WTC11 (cell line): ENCODE measurements at regions not wholly inside any gene's neighbourhood (a gene's known extent, or its start where the extent isn't known, plus 50 kb on each side); places are given as distances from the start of the nearest gene placed in this dataset.

ENCODE experiments used
- CREB1 ChIP-seq: sonication (generic); formaldehyde crosslinking; IDR thresholded peaks from 2 replicates; pipeline ENCODE4 v1.8.0; 2023; ENCODE audit warnings: mild to moderate bottlenecking, missing genetic modification reagents
- ESRRA ChIP-seq: sonication (generic); formaldehyde crosslinking; IDR thresholded peaks from 2 replicates; pipeline ENCODE4 v1.8.1; 2022; ENCODE audit warnings: mild to moderate bottlenecking, missing genetic modification reagents, borderline replicate concordance
- ETV6 ChIP-seq: sonication (generic); formaldehyde crosslinking; IDR thresholded peaks from 2 replicates; pipeline ENCODE4 v1.8.1; 2022; ENCODE audit warnings: mild to moderate bottlenecking, missing genetic modification reagents
- FOXK1 ChIP-seq: sonication (generic); formaldehyde crosslinking; IDR thresholded peaks from 2 replicates; pipeline ENCODE4 v1.8.0; 2022; ENCODE audit warnings: mild to moderate bottlenecking, moderate library complexity, missing genetic modification reagents
- MXD4 ChIP-seq: fragments of 250-450 bp; sonication (Bioruptor Pico); IDR thresholded peaks from 2 replicates; pipeline ENCODE4 v1.8.0; 2021; ENCODE audit warnings: mild to moderate bottlenecking, moderate library complexity, borderline replicate concordance
- NFYB ChIP-seq: sonication (generic); formaldehyde crosslinking; conservative IDR thresholded peaks from 2 replicates; pipeline ENCODE4 v1.8.0; 2022; ENCODE audit warnings: low read depth, missing genetic modification reagents
- TCF7 ChIP-seq: sonication (generic); formaldehyde crosslinking; IDR thresholded peaks from 2 replicates; pipeline ENCODE4 v1.8.0; 2022; ENCODE audit warnings: mild to moderate bottlenecking, low read depth, missing genetic modification reagents, moderate library complexity
- TEAD4 ChIP-seq: sonication (generic); formaldehyde crosslinking; IDR thresholded peaks from 2 replicates; pipeline ENCODE4 v1.8.0; 2022; ENCODE audit warnings: mild to moderate bottlenecking, missing genetic modification reagents
- ZNF263 ChIP-seq: sonication (generic); formaldehyde crosslinking; IDR thresholded peaks from 2 replicates; pipeline ENCODE4 v1.8.1; 2022; ENCODE audit warnings: low read depth, mild to moderate bottlenecking, moderate library complexity, missing genetic modification reagents
- TF ChIP-seq, protein P1 (sequence below): fragments of 200-600 bp; IDR thresholded peaks from 2 replicates; pipeline ENCODE4 v1.8.0; 2022; ENCODE audit warnings: antibody characterized with exemption
- TF ChIP-seq, protein P2 (sequence below): sonication (generic); formaldehyde crosslinking; conservative IDR thresholded peaks from 2 replicates; pipeline ENCODE4 v1.8.1; 2023; ENCODE audit warnings: mild to moderate bottlenecking, low read depth, missing genetic modification reagents, moderate library complexity
- TF ChIP-seq, protein P3 (sequence below): sonication (generic); formaldehyde crosslinking; IDR thresholded peaks from 2 replicates; pipeline ENCODE4 v1.8.1; 2023; ENCODE audit warnings: mild to moderate bottlenecking, moderate library complexity, missing genetic modification reagents
- TF ChIP-seq, protein P4 (sequence below): sonication (generic); formaldehyde crosslinking; IDR thresholded peaks from 2 replicates; pipeline ENCODE4 v1.8.1; 2022; ENCODE audit warnings: low read depth, mild to moderate bottlenecking, moderate library complexity, missing genetic modification reagents, borderline replicate concordance

DNA sequence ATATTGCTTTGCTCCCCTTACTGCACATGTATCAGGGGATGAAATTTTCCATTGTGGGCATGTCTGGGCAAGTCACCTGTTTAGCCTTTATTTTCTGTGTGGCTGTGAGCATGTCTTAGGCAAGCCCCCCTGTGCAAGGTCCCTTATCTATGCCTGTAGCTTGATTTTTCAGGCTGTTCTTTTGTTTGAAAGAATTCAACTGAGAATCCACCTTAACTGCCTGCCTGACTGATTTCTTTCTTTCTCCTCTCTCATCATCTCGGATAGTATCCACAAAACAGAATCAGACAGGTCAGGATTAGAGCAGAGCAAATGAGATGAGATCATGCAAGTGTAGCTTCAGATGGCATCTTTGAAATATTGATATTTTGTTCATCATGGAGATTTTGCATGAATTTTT is 1147.5 kb upstream of the ACVR2A start:
- TF ChIP-seq, protein P1, sequence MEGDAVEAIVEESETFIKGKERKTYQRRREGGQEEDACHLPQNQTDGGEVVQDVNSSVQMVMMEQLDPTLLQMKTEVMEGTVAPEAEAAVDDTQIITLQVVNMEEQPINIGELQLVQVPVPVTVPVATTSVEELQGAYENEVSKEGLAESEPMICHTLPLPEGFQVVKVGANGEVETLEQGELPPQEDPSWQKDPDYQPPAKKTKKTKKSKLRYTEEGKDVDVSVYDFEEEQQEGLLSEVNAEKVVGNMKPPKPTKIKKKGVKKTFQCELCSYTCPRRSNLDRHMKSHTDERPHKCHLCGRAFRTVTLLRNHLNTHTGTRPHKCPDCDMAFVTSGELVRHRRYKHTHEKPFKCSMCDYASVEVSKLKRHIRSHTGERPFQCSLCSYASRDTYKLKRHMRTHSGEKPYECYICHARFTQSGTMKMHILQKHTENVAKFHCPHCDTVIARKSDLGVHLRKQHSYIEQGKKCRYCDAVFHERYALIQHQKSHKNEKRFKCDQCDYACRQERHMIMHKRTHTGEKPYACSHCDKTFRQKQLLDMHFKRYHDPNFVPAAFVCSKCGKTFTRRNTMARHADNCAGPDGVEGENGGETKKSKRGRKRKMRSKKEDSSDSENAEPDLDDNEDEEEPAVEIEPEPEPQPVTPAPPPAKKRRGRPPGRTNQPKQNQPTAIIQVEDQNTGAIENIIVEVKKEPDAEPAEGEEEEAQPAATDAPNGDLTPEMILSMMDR = no peak
- no peak for TF ChIP-seq NFYB (CRISPR knock-in tag)
- no peak for TF ChIP-seq TCF7 (CRISPR knock-in tag)
- TF ChIP-seq, protein P2, sequence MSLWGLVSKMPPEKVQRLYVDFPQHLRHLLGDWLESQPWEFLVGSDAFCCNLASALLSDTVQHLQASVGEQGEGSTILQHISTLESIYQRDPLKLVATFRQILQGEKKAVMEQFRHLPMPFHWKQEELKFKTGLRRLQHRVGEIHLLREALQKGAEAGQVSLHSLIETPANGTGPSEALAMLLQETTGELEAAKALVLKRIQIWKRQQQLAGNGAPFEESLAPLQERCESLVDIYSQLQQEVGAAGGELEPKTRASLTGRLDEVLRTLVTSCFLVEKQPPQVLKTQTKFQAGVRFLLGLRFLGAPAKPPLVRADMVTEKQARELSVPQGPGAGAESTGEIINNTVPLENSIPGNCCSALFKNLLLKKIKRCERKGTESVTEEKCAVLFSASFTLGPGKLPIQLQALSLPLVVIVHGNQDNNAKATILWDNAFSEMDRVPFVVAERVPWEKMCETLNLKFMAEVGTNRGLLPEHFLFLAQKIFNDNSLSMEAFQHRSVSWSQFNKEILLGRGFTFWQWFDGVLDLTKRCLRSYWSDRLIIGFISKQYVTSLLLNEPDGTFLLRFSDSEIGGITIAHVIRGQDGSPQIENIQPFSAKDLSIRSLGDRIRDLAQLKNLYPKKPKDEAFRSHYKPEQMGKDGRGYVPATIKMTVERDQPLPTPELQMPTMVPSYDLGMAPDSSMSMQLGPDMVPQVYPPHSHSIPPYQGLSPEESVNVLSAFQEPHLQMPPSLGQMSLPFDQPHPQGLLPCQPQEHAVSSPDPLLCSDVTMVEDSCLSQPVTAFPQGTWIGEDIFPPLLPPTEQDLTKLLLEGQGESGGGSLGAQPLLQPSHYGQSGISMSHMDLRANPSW (CRISPR knock-in tag) = no peak
- no peak for TF ChIP-seq ESRRA (CRISPR knock-in tag)
- TF ChIP-seq ZNF263 = no peak
- TF ChIP-seq ETV6 (CRISPR knock-in tag) = no peak
- TF ChIP-seq CREB1 = no peak
- TF ChIP-seq TEAD4 (CRISPR knock-in tag) = no peak
- TF ChIP-seq, protein P3, sequence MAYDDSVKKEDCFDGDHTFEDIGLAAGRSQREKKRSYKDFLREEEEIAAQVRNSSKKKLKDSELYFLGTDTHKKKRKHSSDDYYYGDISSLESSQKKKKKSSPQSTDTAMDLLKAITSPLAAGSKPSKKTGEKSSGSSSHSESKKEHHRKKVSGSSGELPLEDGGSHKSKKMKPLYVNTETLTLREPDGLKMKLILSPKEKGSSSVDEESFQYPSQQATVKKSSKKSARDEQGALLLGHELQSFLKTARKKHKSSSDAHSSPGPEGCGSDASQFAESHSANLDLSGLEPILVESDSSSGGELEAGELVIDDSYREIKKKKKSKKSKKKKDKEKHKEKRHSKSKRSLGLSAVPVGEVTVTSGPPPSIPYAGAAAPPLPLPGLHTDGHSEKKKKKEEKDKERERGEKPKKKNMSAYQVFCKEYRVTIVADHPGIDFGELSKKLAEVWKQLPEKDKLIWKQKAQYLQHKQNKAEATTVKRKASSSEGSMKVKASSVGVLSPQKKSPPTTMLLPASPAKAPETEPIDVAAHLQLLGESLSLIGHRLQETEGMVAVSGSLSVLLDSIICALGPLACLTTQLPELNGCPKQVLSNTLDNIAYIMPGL = no peak
- TF ChIP-seq MXD4 (CRISPR knock-in tag) = no peak
- TF ChIP-seq FOXK1 (CRISPR knock-in tag) = no peak
- TF ChIP-seq, protein P4, sequence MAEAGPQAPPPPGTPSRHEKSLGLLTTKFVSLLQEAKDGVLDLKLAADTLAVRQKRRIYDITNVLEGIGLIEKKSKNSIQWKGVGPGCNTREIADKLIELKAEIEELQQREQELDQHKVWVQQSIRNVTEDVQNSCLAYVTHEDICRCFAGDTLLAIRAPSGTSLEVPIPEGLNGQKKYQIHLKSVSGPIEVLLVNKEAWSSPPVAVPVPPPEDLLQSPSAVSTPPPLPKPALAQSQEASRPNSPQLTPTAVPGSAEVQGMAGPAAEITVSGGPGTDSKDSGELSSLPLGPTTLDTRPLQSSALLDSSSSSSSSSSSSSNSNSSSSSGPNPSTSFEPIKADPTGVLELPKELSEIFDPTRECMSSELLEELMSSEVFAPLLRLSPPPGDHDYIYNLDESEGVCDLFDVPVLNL = no peak
